Fibroblast of skin of back (primary cell): ENCODE measurements at regions not wholly inside any gene's neighbourhood (a gene's known extent, or its start where the extent isn't known, plus 50 kb on each side); places are given as distances from the start of the nearest gene placed in this dataset.
"Not testable (repeated sequence)": the region's sequence is repeated elsewhere in the genome, so short reads cannot be mapped to it uniquely, and the experiment has no call there.

ENCODE experiments used
- DNase-seq: peaks from one replicate; pipeline ENCODE4 v3.0.0-alpha.2; 2013

- DNase-seq = no peak
These were observed 626.1 kb downstream of the TMEM182 start for GRCh38 chr2:103387888-103388287.

- no peak for DNase-seq
These were observed 634.3 kb downstream of the TMEM182 start for GRCh38 chr2:103396152-103396551.

DNA sequence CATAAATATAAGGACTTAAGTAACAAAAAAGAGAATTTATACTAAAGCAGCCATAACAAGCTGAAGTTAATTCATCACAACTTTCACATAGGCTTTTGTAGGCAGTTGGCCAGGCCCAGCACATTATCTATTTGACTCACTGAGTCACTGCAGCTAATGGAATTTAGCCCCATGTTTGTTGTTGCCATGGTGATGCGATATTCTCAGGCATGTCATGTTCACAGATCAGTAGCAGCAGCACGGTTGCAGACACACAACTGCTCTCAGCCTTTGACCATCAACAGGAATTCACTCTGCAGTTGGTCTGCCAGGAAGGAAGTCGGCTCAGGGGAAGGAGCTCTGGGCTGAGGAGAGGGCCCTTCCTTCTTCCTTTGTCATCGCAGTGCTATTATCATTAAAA is 639.8 kb downstream of the TMEM182 start:
- peak; percentile 92 for DNase-seq

GRCh38 chr2:103402336-103402735 is 640.5 kb downstream of the TMEM182 start:
- no peak for DNase-seq

DNA sequence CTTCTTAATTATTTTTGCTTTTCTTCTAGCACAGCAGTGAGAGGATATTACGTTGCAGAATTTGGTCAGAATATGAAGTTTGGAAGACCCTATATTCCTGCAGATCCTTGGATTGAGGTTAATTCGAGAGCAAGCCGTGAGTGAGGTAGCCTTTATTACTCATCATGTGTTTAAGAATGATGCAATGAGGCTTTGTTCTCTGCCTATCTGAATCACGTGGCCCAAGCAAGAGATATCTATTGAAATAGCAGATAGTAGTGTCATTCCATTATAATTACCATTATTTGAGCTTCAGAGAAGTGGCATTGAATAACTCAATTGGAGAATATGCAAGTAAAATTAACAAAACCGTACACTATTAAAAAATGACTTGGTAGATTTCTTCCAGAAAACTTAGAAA is 641.1 kb downstream of the TMEM182 start:
- DNase-seq = no peak

DNA sequence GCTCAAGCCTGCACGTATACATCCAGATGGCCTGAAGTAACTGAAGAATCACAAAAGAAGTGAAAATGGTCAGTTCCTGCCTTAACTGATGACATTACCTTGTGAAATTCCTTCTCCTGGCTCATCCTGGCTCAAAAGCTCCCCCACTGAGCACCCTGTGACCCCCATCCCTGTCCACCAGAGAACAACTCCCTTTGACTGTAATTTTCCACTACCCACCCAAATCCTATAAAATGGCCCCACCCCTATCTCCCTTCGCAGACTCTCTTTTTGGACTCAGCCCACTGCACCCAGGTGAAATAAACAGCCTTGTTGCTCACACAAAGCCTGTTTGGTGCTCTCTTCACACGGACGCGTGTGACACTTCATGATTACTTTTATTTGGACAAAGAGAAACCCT is 641.6 kb downstream of the TMEM182 start:
- DNase-seq = not testable (repeated sequence)

DNA sequence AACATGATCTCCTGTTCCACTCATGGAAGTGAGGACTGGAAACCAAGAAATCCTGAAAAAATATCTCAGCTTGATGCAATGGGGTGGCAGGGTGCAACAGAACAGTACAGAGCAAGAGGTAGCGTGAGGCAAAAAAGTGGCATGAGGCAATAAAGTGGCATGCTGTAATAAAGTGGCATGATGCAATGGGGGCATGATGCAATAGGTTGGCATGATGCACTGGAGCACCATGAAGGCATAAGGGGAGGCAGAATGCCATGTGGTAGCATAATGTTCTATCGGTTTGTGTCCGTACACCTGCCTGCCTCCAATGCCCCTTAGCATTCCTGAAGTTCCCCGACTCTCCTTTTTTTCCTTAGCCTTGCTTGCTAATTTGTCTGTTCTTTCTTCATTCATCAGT is 648.4 kb downstream of the TMEM182 start:
- DNase-seq = no peak

- no peak for DNase-seq
These were observed 657.7 kb downstream of the TMEM182 start for GRCh38 chr2:103419506-103419905.

GRCh38 chr2:103423100-103423499 is 661.3 kb downstream of the TMEM182 start:
- no peak for DNase-seq

DNA sequence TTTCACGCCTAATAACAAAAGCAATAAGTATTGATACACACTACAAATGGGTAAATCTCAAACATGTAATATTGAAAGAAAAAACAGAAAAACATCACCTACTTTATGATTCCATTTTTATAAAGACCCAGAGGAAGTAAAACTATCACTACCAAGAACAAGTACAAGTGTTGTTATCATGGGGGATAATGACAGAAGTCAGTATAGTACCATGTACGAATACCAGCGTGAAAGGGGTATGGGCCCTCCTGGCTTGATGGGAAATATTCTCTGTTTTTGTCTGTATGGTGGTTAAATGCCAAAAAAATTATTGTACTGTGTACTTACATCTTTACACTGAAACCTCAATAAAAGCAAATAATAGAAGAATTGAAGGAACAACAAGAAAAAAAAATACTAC is 665.7 kb downstream of the TMEM182 start:
- DNase-seq = no peak

DNA sequence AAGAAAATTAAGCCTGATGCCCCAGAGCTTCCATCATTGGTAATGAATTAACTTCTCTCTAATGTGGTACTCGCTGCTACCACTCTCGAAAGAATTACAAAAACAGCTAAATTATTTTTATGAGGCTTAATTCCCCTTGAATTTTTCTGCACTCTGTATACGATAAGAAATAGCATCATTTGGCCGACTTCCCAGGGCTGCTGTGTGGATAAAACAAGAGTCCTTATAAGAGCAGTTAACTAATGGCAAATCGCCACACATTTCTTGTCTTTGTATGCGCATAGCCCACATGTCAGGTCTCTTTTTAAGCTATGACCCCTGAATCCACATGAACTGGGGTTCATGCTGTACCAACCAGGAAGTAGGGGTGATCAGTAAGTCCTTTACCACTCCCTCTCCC is 668.4 kb downstream of the TMEM182 start:
- no peak for DNase-seq

DNA sequence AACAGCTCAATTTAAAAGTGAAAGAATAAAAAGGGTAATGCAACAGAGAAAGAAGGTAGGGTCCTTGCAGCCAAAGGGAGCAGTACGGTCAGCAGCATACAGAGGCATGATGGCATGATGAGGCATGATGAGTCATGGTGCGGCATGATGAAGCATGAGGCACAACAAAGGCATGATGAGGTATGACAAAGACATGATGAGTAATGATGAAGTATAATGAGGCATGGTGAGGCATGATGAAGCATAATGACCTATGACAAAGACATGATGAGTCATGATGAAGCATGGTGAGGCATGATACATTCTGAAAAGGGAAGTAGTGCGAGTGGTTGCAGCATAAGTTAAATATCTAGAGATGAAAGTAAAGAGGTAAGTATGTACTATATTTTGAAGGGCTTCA is 673.2 kb downstream of the TMEM182 start:
- peak; percentile 28 for DNase-seq

- DNase-seq = no peak
These were observed 675.3 kb downstream of the TMEM182 start for GRCh38 chr2:103437161-103437560.

DNA sequence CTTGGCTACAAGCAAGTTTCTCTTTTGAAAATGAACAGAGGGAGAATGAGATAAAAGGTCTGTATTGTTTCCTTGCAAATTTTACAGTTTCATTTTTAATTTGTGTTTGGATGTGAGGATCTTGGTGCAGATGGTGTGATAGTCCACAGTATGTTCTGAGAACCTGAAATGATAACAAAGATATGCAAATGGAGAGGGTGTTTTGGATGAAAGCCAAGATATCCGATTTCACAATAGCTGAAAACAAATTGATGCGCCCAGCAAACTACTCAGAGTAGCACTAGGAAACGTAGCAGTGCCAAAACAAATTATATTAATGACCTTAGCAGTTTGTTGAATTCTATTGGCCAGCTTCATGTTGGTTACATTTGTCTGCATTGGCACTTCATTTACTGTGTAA is 683.5 kb downstream of the TMEM182 start:
- DNase-seq = no peak

DNA sequence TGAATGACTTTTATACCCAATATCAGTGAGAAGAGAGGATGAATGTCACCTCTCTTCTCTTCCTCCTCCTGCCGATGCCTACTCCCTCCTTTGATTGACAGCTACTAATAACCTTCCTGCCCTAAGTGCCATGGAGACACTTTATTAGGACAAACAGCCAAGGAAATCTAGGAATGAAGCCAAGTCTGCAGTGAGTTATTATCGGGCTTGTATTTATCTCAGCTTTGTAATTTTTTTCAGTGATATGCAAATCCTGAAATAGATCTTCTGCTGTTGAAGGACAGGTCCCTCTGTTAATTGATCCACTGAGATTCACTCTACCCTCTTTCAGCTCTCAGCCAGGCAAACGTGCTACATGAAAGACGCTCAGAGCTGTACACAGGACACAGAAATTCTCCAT is 686.7 kb downstream of the TMEM182 start:
- no peak for DNase-seq

GRCh38 chr2:103451283-103451682 is 689.5 kb downstream of the TMEM182 start:
- DNase-seq = no peak

DNA sequence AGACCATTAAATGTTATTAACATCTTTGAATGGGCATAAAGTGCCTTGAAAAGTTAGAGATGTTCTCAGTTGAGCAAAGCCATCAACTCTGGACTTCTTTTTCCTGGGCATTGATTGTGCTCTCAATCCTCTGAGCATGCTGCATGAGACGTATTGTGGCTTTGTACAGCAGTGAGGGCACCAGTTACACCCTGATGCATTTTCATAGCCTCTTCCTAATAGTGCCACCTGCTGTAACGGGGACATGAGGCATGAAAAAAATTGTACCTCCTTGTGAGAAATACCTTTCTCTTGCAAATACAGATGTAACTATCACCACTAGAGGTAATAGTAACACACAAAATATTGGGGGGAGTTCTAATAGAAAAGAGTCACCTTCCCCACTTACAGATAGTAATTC is 697.5 kb downstream of the TMEM182 start:
- DNase-seq = no peak

DNA sequence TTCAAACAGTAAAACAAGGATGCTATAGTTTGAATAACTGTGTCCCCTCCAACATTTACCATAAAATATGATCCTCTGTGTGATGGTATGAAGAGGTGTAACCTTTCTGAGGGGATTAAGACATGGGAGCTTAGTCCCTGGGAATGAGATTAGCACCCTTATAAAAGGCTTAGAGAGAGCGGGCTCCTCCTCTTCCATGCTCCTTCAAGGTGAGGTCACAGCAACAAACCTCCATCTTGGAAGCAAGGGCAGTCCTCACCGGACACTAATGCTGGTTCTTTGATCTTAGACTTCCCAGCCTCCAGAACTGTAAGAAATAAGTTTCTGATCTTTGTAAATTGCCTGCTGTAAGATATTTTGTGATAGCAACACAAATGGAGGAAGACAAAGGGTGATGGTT is 700.3 kb downstream of the TMEM182 start:
- no peak for DNase-seq

DNA sequence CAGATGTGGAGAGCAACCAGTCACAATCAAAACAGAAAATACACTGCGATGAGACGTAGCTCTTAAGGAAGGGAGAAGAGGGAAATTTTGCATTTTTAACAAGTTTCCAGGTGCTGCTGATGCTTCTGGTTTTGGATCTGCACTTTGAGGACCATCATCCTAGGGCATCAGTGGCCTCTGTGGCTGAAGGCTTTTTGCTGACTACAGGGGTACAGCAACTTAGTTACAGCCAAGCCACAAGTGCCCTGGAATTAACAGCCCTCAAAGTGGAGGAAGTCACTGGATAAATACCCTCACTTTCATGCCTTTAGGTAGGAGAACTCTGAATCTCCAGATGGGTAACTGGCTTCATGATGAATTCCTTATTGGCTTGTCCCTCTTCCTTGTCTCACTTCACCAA is 700.9 kb downstream of the TMEM182 start:
- no peak for DNase-seq

DNA sequence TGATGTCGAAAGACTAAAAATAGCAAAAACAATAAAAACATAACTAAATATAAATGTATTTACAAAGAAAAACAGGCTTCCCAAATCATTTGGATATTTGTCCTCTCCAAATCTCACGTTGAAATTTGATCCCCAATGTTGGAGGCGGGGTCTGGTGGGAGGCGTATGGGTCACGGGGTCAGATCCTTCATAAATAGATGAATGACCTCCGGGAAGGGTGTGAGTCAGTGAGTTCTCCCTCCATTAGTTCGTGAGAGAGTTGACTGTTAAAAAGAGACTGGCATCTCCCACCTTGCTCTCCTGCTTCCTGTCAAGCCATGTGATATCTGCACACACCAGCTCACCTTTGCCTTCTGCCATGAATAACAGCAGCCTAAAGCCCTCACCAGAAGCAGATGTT is 703.0 kb downstream of the TMEM182 start:
- no peak for DNase-seq

- DNase-seq = no peak
These were observed 708.0 kb downstream of the TMEM182 start for GRCh38 chr2:103469800-103470199.

- DNase-seq = no peak
These were observed 723.1 kb downstream of the TMEM182 start for GRCh38 chr2:103484906-103485305.

GRCh38 chr2:103496850-103497249 is 735.0 kb downstream of the TMEM182 start:
- no peak for DNase-seq

DNA sequence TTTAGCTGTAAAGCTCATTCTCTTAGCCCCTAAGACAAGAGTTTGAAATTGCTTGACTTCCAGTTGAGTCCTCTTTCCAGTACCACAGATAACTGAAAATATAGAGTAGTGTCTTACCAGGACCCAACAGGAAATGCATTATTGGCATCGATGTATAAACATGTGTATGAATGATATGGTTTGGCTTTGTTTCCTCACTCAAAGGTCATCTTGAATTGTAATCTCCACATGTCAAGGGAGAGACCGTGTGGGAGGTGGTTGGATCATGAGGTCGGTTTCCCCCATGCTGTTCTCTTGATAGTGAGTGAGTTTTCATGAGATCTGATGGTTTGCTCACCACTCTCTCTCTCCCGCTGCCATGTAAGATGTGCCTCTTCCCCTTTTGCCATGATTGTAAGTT is 745.0 kb downstream of the TMEM182 start:
- no peak for DNase-seq

DNA sequence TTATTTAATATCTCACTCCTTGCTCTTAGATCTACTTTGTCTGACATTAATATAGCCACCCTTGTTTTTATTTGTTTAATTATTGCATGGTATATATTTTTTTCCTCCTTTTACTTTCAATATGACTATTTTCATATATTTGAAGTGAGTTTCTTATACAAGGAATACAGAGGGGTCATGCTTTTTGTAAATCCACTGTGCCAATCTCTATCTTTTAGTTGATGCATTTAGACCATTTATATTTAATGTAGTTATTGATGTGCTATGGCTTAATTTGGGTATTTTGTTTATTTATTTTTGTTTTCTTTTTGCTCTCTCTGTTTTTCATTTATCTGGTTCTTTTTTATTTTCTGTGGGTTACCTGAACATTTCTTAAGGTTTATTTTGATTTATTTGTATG is 750.6 kb downstream of the TMEM182 start:
- no peak for DNase-seq

DNA sequence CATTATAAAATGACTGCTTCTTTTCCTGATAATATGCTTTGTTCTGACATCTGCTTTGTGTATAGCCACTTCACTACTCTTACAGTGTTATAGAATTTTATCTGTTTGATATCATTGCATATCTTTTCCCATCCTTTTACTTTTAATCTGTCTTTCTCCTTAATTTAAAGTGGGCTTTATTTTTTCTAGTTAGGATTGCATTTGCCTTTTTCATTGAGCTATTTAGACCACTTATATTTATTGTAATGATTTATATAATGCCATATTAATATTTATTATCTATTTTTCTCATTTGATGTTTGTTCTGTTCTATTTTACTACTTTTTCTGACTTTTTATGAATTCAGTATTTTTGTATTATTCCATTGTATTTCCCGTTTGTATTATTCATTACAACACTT is 758.7 kb downstream of the TMEM182 start:
- DNase-seq = no peak
